DMS79 (cell line): ENCODE measurements at regions not wholly inside any gene's neighbourhood (a gene's known extent, or its start where the extent isn't known, plus 50 kb on each side); places are given as distances from the start of the nearest gene placed in this dataset.
"Not testable (repeated sequence)": the region's sequence is repeated elsewhere in the genome, so short reads cannot be mapped to it uniquely, and the experiment has no call there.

Experiments used
- DNase-seq: peaks from one replicate; lab custom pipeline; 2025; lab: John Stamatoyannopoulos, UW

DNA sequence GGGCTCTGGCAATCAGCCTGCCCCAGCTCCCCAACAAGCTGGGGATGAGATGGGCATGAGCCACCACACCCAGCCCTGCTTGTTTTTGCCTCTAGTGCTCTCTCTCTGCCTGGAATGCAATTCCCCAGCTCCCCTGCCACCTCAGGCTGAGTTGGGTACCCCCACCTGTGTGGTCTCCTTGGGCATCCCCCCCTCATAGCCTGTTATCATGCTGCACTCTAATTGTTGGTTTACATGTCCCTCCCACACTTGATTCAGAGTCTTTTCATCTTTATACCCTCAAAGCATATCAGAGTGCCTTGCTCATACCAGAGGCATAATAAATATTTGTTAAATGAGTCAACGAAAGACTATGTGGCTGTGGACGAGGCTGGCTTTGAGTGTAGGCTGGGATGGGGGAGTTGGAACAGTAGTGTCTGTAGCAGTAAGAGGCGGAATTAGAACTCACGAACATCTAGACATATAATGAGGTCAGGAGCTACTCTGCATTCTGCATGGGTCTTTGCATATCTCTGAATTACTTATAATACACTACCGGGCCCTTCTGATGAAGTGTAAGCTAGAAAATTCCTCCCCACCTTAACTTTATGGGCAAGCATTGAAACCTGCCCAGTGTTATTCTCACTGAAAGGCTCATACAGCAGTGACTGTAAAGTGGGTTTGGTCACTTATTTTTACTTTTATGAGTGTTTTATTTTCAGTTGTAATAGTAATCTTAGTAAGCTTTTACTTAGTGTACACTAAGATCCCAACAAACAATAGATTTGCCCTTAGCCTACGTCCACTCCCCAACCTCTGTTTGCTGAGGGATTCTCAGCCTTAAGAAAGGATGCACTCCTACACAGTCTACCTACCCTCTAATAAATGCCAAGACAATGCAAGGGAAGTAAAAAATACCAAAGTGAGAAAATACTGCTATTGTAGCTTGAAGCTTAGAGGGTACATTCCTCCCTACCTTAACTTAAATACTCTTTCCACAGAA lies 58.7 kb downstream of the EDN1 start:
- DNase-seq = no peak

- DNase-seq = no peak
Measured at GRCh38 chr6:12350644-12351170, 60.5 kb downstream of the EDN1 start.

DNA sequence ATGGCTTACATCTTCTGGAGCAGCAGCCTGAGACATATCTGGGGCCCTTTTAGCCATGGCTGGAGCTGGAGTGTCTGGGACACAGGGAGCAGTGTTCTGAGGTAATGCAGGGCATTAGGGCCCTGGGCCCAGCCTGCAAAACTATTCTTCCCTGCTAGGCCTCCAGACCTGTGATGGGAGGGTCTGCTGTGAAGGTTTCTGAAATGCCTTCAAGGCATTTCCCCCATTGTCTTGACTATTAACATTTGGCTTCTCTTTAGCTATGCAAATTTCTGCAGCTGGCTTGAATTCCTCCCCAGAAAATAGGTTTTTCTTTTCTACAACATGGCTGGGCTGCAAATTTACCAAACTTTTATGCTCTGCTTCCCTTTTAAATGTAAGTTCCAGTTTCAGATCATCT lies 61.5 kb downstream of the EDN1 start:
- no peak for DNase-seq

- DNase-seq = no peak
Measured at GRCh38 chr6:12353731-12354130, 63.6 kb downstream of the EDN1 start.

DNA sequence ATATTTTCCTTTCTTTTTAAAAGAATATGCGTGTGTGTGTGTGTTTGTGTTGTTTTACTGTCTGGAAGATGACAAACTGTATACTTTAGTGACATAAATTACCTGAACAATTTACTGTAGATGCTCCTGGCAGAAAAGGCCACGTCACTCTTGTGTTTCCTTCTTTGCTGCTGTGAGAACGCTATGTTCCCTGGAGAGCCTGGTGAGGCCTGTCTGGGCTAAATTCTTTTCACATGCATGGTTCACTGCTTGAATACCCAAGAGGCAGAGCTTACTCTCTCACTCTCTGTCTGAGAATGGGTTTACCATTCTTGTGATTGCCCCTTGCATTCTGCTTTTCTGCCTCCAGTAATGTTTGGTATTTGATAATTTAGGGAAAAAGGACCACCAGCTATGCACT lies 64.3 kb downstream of the EDN1 start:
- DNase-seq = no peak

DNA sequence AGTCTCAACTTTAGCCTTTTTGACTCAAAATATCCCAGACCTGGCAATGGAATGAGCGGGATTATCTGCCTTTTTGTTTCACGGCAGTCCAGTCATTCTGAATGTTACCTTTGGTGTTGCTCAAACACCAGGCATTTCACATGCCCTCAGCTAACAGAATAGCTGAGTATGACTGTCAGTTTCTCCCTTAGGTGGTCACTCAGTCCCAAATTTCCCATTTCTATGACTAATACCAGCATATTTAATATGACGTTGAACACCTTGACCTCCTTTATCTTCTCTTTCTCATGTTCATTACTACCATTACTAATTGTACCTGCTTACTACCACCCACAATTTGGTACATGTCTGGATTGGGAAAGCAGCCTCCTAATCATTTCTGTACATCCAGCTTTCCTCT lies 65.2 kb downstream of the EDN1 start:
- DNase-seq = no peak

GRCh38 chr6:12356431-12356830 lies 66.3 kb downstream of the EDN1 start:
- no peak for DNase-seq

- DNase-seq = no peak
Measured at GRCh38 chr6:12356983-12357972, 67.1 kb downstream of the EDN1 start.

DNA sequence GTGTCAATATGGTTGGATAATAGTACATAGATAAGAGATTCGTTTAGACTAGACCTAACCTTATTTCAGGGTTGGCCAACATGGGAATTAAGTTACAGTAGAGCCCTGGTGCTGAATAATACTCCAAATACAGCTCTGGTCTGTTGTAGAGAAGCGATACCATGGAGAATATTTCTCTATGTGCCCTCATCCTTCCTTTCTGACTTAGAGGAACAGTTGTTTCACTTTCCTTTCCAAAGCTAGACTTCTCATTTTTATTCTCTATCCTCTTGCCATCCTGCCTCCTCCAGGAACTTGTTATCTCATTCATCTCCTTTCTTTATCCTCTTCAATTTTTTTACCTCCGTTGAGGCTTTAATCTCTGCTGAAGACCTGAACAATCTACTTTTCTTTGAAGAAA lies 68.9 kb downstream of the EDN1 start:
- no peak for DNase-seq

GRCh38 chr6:12361042-12361765 lies 71.0 kb downstream of the EDN1 start:
- DNase-seq = no peak

GRCh38 chr6:12363277-12363650 lies 73.1 kb downstream of the EDN1 start:
- DNase-seq = not testable (repeated sequence)

- no peak for DNase-seq
Measured at GRCh38 chr6:12363651-12364381, 73.7 kb downstream of the EDN1 start.

GRCh38 chr6:12364621-12365020 lies 74.5 kb downstream of the EDN1 start:
- no peak for DNase-seq

DNA sequence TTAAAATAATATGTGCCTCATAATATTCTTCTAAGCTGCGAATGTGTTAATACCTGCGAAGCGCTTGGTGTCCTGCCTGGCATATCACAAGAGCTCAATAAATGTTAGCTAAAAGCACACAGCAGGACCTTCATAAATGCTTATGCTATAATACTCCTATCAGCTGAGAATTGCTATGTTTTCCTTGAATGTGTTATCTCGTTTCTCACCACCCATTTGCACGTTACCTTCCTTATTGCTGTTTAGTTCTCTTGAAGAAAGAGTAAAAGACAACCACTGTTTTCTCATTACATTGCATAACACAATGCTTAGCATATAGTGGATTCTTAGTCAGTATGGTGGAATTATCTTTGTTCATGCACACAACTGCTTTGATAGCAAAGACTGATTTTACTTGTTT lies 76.6 kb downstream of the EDN1 start:
- DNase-seq = no peak

GRCh38 chr6:12367412-12367811 lies 77.3 kb downstream of the EDN1 start:
- DNase-seq = no peak

GRCh38 chr6:12369355-12369754 lies 79.2 kb downstream of the EDN1 start:
- no peak for DNase-seq

DNA sequence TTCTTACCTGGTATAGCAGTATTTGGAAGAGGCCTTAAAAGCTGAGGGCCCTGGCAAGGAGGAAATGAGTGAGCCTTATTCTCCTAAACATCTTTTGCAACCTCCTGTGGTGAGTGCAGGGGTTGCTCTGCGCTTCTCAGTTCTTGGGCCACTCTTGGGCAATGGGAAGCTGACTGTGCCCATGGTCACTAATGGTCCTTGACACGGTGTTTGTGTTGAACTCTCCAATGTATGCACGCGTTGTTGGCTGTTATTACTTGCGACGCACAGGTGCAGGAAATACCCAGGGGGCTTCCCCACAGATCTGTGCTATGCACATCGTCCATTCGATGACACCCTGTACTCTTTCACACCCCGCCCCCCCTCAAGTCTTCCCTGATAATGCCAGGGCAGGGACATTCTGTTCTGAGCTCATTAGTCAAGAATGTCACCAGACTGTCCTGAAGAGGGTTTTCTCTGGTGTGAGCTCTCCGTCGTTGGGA lies 79.7 kb downstream of the EDN1 start:
- no peak for DNase-seq

DNA sequence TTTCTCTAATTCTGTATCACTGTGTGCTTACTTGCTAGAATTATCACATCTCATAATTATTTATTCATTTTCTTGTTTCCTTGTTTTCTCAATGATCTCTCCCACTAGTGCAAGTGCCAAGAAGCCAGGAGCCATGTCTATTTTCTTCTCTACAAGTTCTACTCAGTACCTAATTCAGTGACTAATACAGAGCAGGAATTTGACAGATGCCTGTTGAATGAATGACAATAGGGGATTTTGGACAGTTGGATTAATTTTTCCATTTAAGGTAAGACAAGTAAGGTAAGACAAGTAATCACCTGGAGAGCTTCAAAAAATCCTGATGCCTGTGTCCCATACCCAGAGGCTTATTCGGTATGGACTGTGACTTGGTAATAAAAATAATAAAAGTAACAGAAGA lies 81.0 kb downstream of the EDN1 start:
- DNase-seq = no peak

- DNase-seq = no peak
Measured at GRCh38 chr6:12371641-12372146, 81.5 kb downstream of the EDN1 start.

- DNase-seq = no peak
Measured at GRCh38 chr6:12379181-12379580, 89.0 kb downstream of the EDN1 start.

- DNase-seq = no peak
Measured at GRCh38 chr6:12381587-12381986, 91.4 kb downstream of the EDN1 start.
